ENCODE measurements at regions not wholly inside any gene's neighbourhood (a gene's known extent, or its start where the extent isn't known, plus 50 kb on each side); places are given as distances from the start of the nearest gene placed in this dataset.

- TF ChIP-seq CTCF (IDR thresholded peaks at IDR 0.05; ENCODE audit: poor library complexity) (no peak), EZH2phosphoT487 (IDR thresholded peaks at IDR 0.05; ENCODE audit: low read depth, severe bottlenecking, unreplicated experiment) (no peak)
Measured at GRCh38 chr13:50126263-50126992, 111.2 kb downstream of the KCNRG start.

Measured in hepatocyte (in vitro differentiated cells).